Heart right ventricle (tissue), 16 donors: ENCODE measurements at regions not wholly inside any gene's neighbourhood (a gene's known extent, or its start where the extent isn't known, plus 50 kb on each side); places are given as distances from the start of the nearest gene placed in this dataset.

Source experiments
- ATAC-seq, 8 donors: fragments of 200-7000 bp; cut with Tn5 transposase; one replicate each; pipeline ENCODE4 v1.9.1; 2020; ENCODE audit warnings: mild to moderate bottlenecking in 8 of 8, moderate library complexity in 8 of 8, moderate number of reproducible peaks in 1 of 8
- DNase-seq, 2 donors: peaks; one replicate each; pipeline ENCODE4 v3.0.0-alpha.2; 2020
- H3K27ac ChIP-seq, 10 donors: fragments of 200-600 bp; sonication (generic) in 2 of 10; one replicate each; pipeline versions ENCODE4 v1.5.0 to v1.8.0; 2020 to 2022; ENCODE audit warnings: mild to moderate bottlenecking in 3 of 10
- H3K27me3 ChIP-seq, 7 donors: fragments of 200-600 bp; one replicate each; pipeline ENCODE4 v1.8.0; 2021 to 2022; ENCODE audit warnings: mild to moderate bottlenecking in 2 of 7
- H3K36me3 ChIP-seq, 9 donors: fragments of 200-600 bp; sonication (generic) in 1 of 9; one replicate each; pipeline versions ENCODE4 v1.5.0 to v1.8.0; 2020 to 2022; ENCODE audit warnings: mild to moderate bottlenecking in 2 of 9
- H3K4me1 ChIP-seq, 9 donors: fragments of 200-600 bp; sonication (generic) in 1 of 9; one replicate each; pipeline versions ENCODE4 v1.5.0 to v1.8.0; 2020 to 2022; ENCODE audit warnings: mild to moderate bottlenecking in 4 of 9
- H3K4me3 ChIP-seq, 10 donors: fragments of 200-600 bp; sonication (generic) in 2 of 10; one replicate each; pipeline versions ENCODE4 v1.5.0 to v1.8.0; 2020 to 2022; ENCODE audit warnings: mild to moderate bottlenecking in 7 of 10, moderate library complexity in 2 of 10
- H3K9me3 ChIP-seq, 11 donors: fragments of 200-600 bp in 10 of 11; sonication (generic) in 2 of 11; one replicate each; pipeline versions ENCODE4 v1.5.0 to v1.8.0; 2013 to 2022; ENCODE audit warnings: mild to moderate bottlenecking in 2 of 11, control low read depth in 1 of 11, moderate library complexity in 1 of 11
- CTCF ChIP-seq, 9 donors: fragments of 200-600 bp; sonication (generic) in 2 of 9; IDR thresholded peaks; one replicate each; pipeline versions ENCODE4 v1.5.0 to v1.8.0; 2021 to 2022; ENCODE audit warnings: antibody characterized with exemption in 9 of 9, mild to moderate bottlenecking in 5 of 9, moderate library complexity in 1 of 9
- whole genome bisulfite sequencing, 2 donors: extraction: QIAGEN DNeasy Blood & Tissue Kit; methylation state at CpG; one replicate each; pipeline ENCODE4 v1.1.7; 2013; ENCODE audit warnings: inconsistent platforms in 1 of 2; 5-methylcytosine and 5-hydroxymethylcytosine counted together
- intact Hi-C, 10 donors: fragments of 100-400 bp; cut with DNase I; formaldehyde crosslinking; loops; one replicate each; pipeline versions ENCODE4 v1.11.1 to v1.14.2; 2022
- donor health status: Arrhythmogenic right ventricular cardiomyopathy.
- donor health status: ischemic (EF 13 %, LVEDD 7.1; RV severe dilation, severe dysfunction).
- donor health status: healthy with polysubstance abuse.
- donor health status: DM: no; HTN: yes; CAD: no.
- donor health status: DM: no; HTN: no; CAD: no.
- donor health status: ischemic (EF 25% LVEDD 6.9; RV normal size, moderate dysfunction).
- donor health status: ischemic (EF 25% LVEDD 5.7; RV mildly dilated, moderate dysfunction).
- donor health status: healthy.
- donor health status: DM: yes; HTN: yes; CAD: no.
- donor health status: Ischemic cardiomyopathy.
- donor health status: ischemic (EF 35%, LVEDD 5.7; RV mildly dilated, moderate dysfunction).
- donor health status: nonischemic (EF 11% LVEDD 7.7; RV severe dilation, severe dysfunction).
- donor health status: DM: yes; HTN: yes; CAD: no.
- donor health status: PGD.
- donor health status: ischemic (EF 29% LVEDD 5.4; RV normal size, mild dysfunction).
- donor health status: nonischemic (EF 23%, LVEDD 6.1; RV moderate dilation, normal function).

DNA sequence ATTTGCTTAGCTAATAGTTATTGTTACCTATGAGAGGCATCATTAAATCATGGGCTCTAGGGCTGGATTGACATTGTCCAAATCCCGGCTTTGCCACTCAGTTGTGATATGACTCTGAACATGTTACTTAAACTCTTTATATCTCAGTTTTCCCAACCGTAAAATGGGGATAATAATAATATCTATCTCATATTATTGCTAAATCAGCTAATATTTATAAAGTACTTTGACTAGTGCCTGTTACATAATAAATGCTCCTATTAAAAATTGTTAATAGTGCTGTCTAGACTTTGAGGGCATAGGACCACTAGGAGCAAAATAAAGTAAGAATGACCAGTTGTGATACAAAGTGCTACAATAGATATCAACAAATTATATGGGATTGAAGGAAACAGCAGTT lies 376.3 kb upstream of the FIGN start:
- no peaks in the 10 kb centered on the region for H3K9me3 ChIP-seq
- TF ChIP-seq CTCF (IDR thresholded peaks at IDR 0.05), result no peak
- no peak overlapping the region for H3K4me3 ChIP-seq
- no peak for DNase-seq
- intact Hi-C loops, result no loop called here
- H3K36me3 ChIP-seq, result no peaks in the 10 kb centered on the region
- ATAC-seq, result no peak
- H3K27me3 ChIP-seq, result no peaks in the 10 kb centered on the region
- no peak overlapping the region for H3K27ac ChIP-seq
- 94 to 97% methylated on average over 2 of the region's 2 CpGs for WGBS, 2 donors
- H3K4me1 ChIP-seq, result no peaks in the 10 kb centered on the region

DNA sequence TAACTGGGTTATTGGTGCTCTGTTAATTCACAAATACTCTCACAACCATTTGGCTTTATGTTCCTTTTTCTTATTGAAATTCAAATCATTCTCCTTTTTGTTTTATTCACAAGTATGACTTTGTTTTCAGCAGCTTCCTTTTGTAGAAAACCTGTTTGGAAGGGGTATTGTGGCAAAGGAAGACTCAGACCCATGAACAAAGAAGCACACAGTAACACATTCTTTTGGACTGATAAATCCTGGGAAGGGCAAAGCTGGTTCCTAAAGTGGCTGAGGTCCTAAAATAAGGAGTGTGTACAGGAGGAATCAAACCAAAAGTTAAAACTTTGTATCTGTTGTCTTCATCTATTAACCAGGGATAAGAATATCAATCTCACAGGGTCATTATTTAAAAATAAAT lies 374.7 kb upstream of the FIGN start:
- Histone ChIP-seq H3K27ac (no peak overlapping the region), H3K36me3 (no peaks in the 10 kb centered on the region), H3K9me3 (no peaks in the 10 kb centered on the region), H3K27me3 (no peaks in the 10 kb centered on the region), H3K4me1 (no peaks in the 10 kb centered on the region), H3K4me3 (no peak overlapping the region)
- intact Hi-C loops, result no loop called here
- TF ChIP-seq CTCF (IDR thresholded peaks at IDR 0.05), result no peak
- DNase-seq (no peak), ATAC-seq (no peak)

DNA sequence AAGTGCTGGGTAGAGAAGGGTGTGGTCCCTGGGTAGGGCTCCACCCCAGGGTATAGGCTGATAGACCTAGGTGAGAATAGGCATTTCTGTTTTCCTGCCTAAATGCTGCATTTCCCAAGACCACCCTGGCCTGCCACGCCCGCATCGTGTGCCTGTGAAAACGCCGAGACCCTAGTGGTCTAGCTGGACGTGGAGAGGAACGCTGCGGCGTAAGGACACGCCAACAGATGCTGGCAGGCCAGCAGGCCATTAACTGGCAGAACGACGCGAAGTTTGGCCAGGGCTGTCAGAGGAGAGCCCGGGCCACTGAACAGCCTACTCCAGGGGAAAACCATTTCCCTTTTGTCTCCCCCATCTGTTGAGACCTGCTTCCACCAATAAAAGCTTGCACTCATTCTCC lies 373.2 kb upstream of the FIGN start:
- H3K27ac ChIP-seq, result no peak overlapping the region
- H3K4me3 ChIP-seq, result no peak overlapping the region
- ATAC-seq, result no peak
- no peaks in the 10 kb centered on the region for H3K36me3 ChIP-seq
- WGBS, 2 donors, result 92 to 93% methylated on average over 14 of the region's 14 CpGs
- H3K9me3 ChIP-seq, result no peaks in the 10 kb centered on the region
- H3K4me1 ChIP-seq, result no peaks in the 10 kb centered on the region
- no peak for TF ChIP-seq CTCF (IDR thresholded peaks at IDR 0.05)
- H3K27me3 ChIP-seq, result no peaks in the 10 kb centered on the region
- intact Hi-C loops, result no loop called here
- no peak for DNase-seq

- 79 to 80% methylated on average over 6 of the region's 6 CpGs for WGBS, 2 donors
- ATAC-seq, result no peak
- Histone ChIP-seq H3K4me3 (no peak overlapping the region), H3K36me3 (no peaks in the 10 kb centered on the region), H3K27ac (no peak overlapping the region), H3K9me3 (no peaks in the 10 kb centered on the region), H3K4me1 (no peaks in the 10 kb centered on the region), H3K27me3 (no peaks in the 10 kb centered on the region)
- DNase-seq, result no peak
- intact Hi-C loops, result no loop called here
- TF ChIP-seq CTCF (IDR thresholded peaks at IDR 0.05), result no peak
Measured at GRCh38 chr2:164103271-164103670, 367.5 kb upstream of the FIGN start.

DNA sequence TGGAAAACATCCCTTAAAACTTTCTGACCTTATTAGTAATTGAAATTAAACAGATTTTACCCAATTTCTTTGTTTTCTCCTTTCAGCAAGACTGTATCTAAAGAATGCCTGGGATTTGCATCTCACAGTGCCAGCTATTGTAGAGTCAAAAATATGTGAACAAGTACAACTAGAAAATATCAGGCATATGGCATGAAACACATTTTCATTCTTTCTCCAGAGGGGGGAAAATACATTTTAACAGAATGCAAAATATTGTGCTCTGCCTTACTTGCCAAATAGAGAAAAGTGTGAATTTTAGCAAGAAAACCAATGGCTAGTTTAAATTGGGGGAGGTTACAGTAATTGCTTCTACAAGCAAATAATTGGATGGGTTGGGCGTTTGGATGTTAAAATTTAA lies 366.6 kb upstream of the FIGN start:
- Histone ChIP-seq H3K4me1 (no peaks in the 10 kb centered on the region), H3K27ac (no peak overlapping the region), H3K4me3 (no peak overlapping the region), H3K36me3 (no peaks in the 10 kb centered on the region), H3K27me3 (no peaks in the 10 kb centered on the region), H3K9me3 (no peaks in the 10 kb centered on the region)
- ATAC-seq, result no peak
- DNase-seq, result no peak
- WGBS, 2 donors, result 63 to 65% methylated on average over 1 of the region's 1 CpG
- intact Hi-C loops, result no loop called here
- no peak for TF ChIP-seq CTCF (IDR thresholded peaks at IDR 0.05)
